VCaP (cell line): ENCODE measurements at regions not wholly inside any gene's neighbourhood (a gene's known extent, or its start where the extent isn't known, plus 50 kb on each side); places are given as distances from the start of the nearest gene placed in this dataset.

Experiments
- H3K27ac ChIP-seq: fragments of 450-650 bp; 2 replicates; pipeline ENCODE4 v1.5.1; 2017
- CTCF ChIP-seq: fragments of 450-650 bp; conservative IDR thresholded peaks from 2 replicates; pipeline ENCODE4 v1.5.1; 2017; ENCODE audit warnings: mild to moderate bottlenecking, moderate library complexity

GRCh38 chr12:108440736-108441135 is 74.3 kb upstream of the FICD start:
- H3K27ac ChIP-seq, result no peak overlapping the region
- no peak for TF ChIP-seq CTCF

- no peak for TF ChIP-seq CTCF
These were observed 76.4 kb upstream of the FICD start for GRCh38 chr12:108438667-108439066.

GRCh38 chr12:108432423-108433121 is 82.5 kb upstream of the FICD start:
- TF ChIP-seq CTCF, result no peak
- no peak overlapping the region for H3K27ac ChIP-seq

More at GRCh38 chr12:108438667-108439066, 76.4 kb upstream of the FICD start:
- H3K27ac ChIP-seq, result no peak overlapping the region

- TF ChIP-seq CTCF, result no peak
- no peak overlapping the region for H3K27ac ChIP-seq
These were observed 84.2 kb upstream of the FICD start for GRCh38 chr12:108430926-108431325.

GRCh38 chr12:108430245-108430644 is 84.8 kb upstream of the FICD start:
- TF ChIP-seq CTCF, result no peak
- no peak overlapping the region for H3K27ac ChIP-seq

GRCh38 chr12:108425238-108425795 is 86.2 kb upstream of the CMKLR1 start:
- TF ChIP-seq CTCF, result no peak
- H3K27ac ChIP-seq, result no peak overlapping the region

- H3K27ac ChIP-seq, result no peak overlapping the region
- TF ChIP-seq CTCF, result no peak
These were observed 85.7 kb upstream of the CMKLR1 start for GRCh38 chr12:108424816-108425215.
